ENCODE measurements at regions not wholly inside any gene's neighbourhood (a gene's known extent, or its start where the extent isn't known, plus 50 kb on each side); places are given as distances from the start of the nearest gene placed in this dataset.

DNA sequence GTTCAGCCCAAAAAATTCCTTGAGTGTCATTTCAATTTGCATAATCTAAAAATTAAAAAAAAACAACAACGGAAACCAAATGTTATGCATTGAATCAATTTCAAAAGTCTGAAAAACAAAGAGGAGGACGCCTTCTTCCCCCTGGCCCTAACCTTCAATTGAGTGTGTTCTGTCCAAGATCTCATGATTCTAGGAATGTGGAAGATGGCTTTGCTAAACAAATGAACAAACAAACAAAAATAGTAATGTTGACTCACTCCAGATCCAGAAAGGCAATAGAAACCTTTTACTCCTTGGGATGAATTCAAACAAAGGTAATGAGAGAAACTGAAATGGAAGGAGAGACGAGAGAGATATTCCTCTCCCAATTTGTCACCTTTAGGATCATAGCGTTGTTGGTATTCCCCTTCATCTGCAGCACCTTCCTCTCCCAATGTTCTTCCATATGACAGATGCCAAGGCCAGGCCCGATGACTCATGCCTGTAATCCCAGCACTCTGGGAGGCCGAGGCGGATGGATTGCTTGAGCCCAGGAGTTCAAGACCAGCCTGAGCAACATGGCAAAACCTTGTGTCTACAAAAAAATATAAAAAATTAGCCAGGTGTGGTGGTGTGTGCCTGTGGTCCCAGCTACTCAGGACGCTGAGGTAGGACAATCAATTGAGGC is 109.2 kb upstream of the ADGRF1 start:
- no peak for DNase-seq

- no peak for DNase-seq
Observed at GRCh38 chr6:47149554-47149953, 107.4 kb upstream of the ADGRF1 start.

GRCh38 chr6:47149066-47149465 is 106.9 kb upstream of the ADGRF1 start:
- DNase-seq, result no peak

GRCh38 chr6:47147836-47148344 is 105.8 kb upstream of the ADGRF1 start:
- no peak for DNase-seq

DNA sequence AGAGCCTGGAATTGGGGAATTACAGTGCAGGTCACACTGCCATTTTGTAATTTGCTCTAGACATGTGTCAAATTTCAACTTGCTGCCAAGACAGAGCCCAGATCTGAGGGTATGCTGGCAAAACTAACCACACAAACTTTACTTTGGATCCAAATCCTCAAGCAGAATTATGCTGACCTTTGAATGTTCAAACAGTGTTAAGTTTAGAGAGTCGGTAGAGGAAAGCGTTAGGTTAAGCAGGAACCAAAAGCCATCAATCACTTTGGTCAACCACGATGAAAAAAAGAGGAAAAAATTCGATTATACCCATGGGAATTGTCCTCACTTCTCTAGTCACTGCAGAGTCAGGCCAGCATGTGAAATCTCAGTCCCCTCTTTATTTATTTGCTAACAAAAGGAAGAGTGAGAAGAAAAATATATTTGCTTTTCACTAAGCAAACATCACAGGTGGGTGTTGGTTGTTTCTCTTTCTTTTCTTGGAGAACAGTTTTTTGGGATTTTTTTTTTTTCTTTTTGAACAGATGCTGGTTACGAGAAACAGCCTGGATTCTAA is 105.1 kb upstream of the ADGRF1 start:
- no peak for DNase-seq

GRCh38 chr6:47146431-47147174 is 104.5 kb upstream of the ADGRF1 start:
- no peak for DNase-seq

DNA sequence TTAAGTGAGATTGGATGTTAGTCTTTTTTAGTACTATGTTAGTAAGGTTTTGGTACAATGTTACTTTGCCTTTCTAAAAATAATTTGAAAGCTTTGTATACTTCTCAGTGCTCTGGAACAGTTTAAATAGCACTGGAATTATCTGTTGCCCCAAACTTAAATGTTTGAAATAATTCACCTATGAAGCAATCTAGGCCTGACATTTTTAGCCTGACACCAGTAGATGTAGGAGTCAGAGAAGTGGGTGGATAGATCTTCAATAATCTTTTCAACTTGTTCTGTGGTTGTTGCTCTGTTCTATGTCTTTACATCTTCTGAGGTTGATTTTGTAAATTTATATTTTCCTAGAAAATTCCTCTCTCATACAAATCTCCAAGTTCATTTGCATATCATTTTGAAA is 103.1 kb upstream of the ADGRF1 start:
- DNase-seq, result no peak

DNA sequence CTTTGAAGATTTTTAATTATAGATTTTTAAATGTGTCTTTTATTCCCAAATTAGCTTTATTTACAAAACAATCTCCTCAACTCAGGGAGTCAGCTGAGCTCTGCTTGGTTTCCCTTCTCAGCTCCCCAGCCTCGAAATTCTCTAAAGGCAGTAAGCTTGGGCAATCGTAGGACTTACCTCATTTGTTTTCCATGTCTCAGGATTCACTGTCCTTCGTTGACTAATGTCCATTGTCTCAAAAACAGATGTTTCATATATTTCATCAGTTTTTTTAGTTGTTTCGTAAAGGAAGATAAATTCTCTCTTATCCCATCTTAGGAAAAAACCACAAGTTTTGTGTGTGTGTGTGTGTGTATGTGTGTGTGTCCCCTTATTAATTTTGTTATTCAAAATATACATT is 102.2 kb upstream of the ADGRF1 start:
- no peak for DNase-seq

- DNase-seq, result no peak
Observed at GRCh38 chr6:47141963-47142362, 99.8 kb upstream of the ADGRF1 start.

- no peak for DNase-seq
Observed at GRCh38 chr6:47141171-47141570, 99.0 kb upstream of the ADGRF1 start.

DNA sequence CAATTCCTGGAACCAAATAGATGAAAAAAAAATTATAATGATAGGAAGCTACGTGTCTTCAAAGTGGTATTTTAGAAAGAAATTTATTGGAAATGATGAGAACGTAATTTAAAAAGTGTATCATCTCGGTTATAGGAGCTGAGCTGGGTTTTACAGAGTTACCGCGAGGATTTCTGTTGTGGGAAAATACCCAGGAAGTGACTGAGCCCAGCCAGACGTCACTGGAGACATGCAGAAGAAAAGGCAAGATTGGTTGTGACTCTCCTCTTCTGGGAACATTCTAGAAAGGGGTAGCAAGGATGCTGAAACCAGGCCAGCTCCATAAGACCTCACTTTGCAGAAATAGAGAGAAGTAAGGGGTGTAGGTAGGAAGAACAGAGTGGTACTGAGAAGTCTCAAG is 95.9 kb upstream of the ADGRF1 start:
- no peak for DNase-seq

GRCh38 chr6:47137073-47137472 is 94.9 kb upstream of the ADGRF1 start:
- DNase-seq, result no peak

DNA sequence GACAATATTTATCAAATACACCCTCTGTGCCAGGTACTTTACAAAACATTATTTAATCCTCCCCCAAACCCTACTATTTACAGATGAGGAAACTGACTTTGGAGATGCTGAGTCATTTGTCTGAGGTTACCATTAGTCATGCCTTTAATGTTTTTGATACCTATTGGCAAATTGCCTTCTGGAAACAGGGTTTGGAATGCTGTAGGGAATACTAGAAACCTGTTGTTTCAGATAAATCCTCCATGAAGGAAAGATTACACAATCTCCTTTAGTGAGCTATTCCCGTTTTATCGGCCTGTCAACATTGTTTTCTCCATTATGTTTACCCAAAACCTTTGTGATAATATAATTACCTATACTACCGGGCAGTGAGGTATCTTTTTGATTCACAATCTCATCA is 93.6 kb upstream of the ADGRF1 start:
- DNase-seq, result no peak

DNA sequence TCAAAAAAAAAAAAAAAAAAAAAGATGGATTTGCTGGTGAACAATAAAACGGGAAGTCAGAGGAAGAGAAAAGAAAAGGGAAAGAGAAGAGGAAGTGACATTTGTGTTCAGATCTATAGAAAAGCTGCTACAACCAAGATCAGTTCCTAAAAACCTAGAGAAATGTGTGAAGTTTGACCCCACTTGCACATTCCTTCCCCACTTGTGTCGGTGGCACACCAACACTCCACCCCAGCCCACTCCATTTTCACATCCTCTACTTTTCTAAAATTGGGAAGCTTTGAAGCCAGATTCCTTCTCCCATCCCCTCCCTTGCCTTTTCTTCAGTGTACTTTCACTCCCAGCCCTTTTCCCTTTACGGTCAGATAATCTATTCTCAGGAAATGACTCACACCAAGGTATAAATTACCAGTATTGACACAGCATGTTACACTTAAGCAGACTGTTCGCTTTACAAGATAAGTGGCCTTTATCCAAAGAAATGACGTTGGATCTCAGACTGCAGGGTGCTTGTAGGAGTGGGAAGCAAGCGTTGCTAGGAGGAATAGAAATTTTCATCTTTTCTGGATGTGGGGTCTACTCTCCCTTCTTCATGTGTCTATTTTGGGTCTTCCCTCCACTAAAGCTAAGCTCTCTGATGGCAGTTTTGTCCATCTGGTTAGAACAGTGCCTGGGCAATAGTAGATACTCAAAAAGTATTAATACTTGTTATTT is 92.5 kb upstream of the ADGRF1 start:
- DNase-seq, result peak in 5 of 58 donors; percentile 1 to 34 (median 5)

DNA sequence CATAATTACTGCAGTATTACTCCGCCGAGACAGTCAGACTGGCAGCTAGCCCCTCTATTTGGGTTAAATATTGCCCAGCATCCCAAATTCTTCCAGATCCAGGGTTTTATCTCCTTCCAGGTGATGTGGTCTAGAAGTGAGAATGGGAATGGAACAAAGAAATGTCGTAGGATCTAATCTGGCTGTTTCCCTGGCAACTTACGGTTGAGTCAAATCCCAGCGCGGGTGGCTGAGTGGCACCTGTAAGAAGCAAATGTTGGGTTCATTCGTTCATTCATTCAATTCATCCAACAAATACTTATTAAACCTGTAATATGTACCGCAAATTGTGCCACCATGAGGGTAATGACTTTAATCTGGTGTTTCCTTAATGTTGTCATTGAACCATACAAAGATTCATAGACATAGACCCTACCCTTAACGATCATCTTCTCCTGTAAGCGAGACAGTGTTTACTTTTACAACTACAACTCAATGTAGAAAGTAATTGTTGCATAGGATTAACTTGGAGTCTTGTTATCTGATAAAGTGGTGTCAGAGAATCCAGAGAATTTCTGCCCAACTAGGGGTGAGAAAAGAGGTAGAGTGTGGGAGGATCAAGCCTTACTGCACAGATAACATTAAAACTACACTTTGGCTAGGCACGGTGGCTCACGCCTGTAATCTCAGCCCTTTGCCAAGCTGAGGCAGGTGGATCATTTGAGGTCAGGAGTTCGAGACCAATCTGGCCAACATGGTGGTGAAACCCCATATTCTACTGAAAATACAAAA is 91.3 kb upstream of the ADGRF1 start:
- DNase-seq, result no peak

GRCh38 chr6:47132724-47133123 is 90.6 kb upstream of the ADGRF1 start:
- no peak for DNase-seq

GRCh38 chr6:47131773-47132172 is 89.6 kb upstream of the ADGRF1 start:
- DNase-seq, result no peak

- DNase-seq, result no peak
Observed at GRCh38 chr6:47130086-47130485, 88.0 kb upstream of the ADGRF1 start.

DNA sequence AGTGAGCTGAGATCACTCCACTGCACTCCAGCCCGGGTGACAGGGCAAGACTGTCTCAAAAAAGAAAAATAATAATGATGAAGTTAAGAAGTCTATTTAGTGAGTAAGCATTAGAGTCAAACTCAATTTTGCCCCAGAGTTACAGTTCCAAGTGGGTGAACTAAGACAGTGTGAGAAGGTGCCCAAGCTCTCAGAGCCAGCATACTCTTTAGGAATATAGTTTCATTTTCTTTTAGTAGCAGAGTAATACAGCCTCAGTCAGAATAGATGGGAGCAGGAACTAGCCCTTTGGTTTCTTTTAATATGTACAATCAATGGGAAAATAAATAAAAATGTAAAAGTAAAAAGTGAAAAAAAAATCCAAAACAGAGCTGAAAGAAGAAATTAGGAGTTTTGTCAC is 87.0 kb upstream of the ADGRF1 start:
- DNase-seq, result no peak

GRCh38 chr6:47126647-47127391 is 84.7 kb upstream of the ADGRF1 start:
- no peak for DNase-seq

Data from anterior cingulate cortex (tissue), 58 donors.